NT2/D1 (cell line): ENCODE measurements at regions not wholly inside any gene's neighbourhood (a gene's known extent, or its start where the extent isn't known, plus 50 kb on each side); places are given as distances from the start of the nearest gene placed in this dataset.

Experiments used
- SUZ12 ChIP-seq: IDR thresholded peaks from 2 replicates; pipeline ENCODE4 v1.6.1; 2011; ENCODE audit not compliant: insufficient read length, insufficient read depth; ENCODE audit errors: extremely low read depth
- YY1 ChIP-seq: IDR thresholded peaks from 2 replicates; pipeline ENCODE4 v1.6.1; 2011; ENCODE audit not compliant: insufficient read length, insufficient read depth
- ZNF274 ChIP-seq: IDR thresholded peaks from 2 replicates; pipeline ENCODE4 v1.6.1; 2011; ENCODE audit warnings: mild to moderate bottlenecking, low read depth, low read length

GRCh38 chr2:128791120-128791984 is 472.7 kb upstream of the HS6ST1 start:
- no peak for TF ChIP-seq YY1
- no peak for TF ChIP-seq SUZ12
- TF ChIP-seq ZNF274 = no peak
